Esophagus squamous epithelium (tissue), 4 donors: ENCODE measurements at regions not wholly inside any gene's neighbourhood (a gene's known extent, or its start where the extent isn't known, plus 50 kb on each side); places are given as distances from the start of the nearest gene placed in this dataset.

Experiments
- POLR2A ChIP-seq, 4 donors: fragments of 450-650 bp; IDR thresholded peaks; one replicate each; pipeline ENCODE4 v1.6.1; 2017; ENCODE audit warnings: antibody characterized with exemption in 4 of 4, mild to moderate bottlenecking in 4 of 4, moderate library complexity in 3 of 4
- TF ChIP-seq, protein P1 (sequence below), 6 experiments: fragments of 450-650 bp in 4 of 6; fragments of 200-600 bp in 2 of 6; sonication (generic) in 2 of 6; IDR thresholded peaks; one replicate each; pipeline ENCODE4 v1.5.1; 2016 to 2019; ENCODE audit warnings: antibody characterized with exemption in 6 of 6, mild to moderate bottlenecking in 4 of 6, moderate library complexity in 4 of 6

DNA sequence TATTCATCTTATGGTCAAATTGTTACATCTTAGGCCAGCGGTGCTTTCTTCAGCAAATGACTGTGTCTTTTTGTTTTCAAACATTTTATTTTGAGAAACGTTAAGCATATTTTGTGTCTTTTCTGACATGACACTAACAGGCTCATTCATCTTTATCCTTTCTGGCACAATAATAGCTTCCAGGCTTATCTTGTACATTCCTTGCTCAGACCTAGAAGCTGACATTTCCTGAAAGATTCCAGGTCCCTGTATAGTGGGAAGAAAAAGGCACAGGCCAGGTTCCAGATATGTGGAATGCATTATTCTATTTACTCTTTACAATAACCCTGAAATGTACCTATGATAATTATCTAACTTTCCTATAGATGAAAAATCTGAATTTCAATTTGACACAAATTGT lies 379.1 kb upstream of the B3GAT1 start:
- TF ChIP-seq, protein P1, sequence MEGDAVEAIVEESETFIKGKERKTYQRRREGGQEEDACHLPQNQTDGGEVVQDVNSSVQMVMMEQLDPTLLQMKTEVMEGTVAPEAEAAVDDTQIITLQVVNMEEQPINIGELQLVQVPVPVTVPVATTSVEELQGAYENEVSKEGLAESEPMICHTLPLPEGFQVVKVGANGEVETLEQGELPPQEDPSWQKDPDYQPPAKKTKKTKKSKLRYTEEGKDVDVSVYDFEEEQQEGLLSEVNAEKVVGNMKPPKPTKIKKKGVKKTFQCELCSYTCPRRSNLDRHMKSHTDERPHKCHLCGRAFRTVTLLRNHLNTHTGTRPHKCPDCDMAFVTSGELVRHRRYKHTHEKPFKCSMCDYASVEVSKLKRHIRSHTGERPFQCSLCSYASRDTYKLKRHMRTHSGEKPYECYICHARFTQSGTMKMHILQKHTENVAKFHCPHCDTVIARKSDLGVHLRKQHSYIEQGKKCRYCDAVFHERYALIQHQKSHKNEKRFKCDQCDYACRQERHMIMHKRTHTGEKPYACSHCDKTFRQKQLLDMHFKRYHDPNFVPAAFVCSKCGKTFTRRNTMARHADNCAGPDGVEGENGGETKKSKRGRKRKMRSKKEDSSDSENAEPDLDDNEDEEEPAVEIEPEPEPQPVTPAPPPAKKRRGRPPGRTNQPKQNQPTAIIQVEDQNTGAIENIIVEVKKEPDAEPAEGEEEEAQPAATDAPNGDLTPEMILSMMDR (IDR thresholded peaks at IDR 0.05): no peak
- no peak for TF ChIP-seq POLR2A (IDR thresholded peaks at IDR 0.05)
